ENCODE measurements at regions not wholly inside any gene's neighbourhood (a gene's known extent, or its start where the extent isn't known, plus 50 kb on each side); places are given as distances from the start of the nearest gene placed in this dataset.

GRCh38 chr12:108424026-108424425 is 84.9 kb upstream of the CMKLR1 start:
- no peak for TF ChIP-seq GABPA (IDR thresholded peaks at IDR 0.05; ENCODE audit: low read depth)
- no peak for TF ChIP-seq RXRA (IDR thresholded peaks at IDR 0.05; ENCODE audit: borderline replicate concordance, low read depth)
- TF ChIP-seq TEAD4 (IDR thresholded peaks at IDR 0.05; ENCODE audit: borderline replicate concordance, insufficient read depth): no peak
- no peak for TF ChIP-seq CTCF (IDR thresholded peaks at IDR 0.05)

Data from SK-N-SH (cell line).